HepG2 (cell line): ENCODE measurements at regions not wholly inside any gene's neighbourhood (a gene's known extent, or its start where the extent isn't known, plus 50 kb on each side); places are given as distances from the start of the nearest gene placed in this dataset.

Experiments used
- ATAC-seq: fragments of 200-7000 bp; cut with Tn5 transposase; 3 replicates; pipeline ENCODE4 v1.9.1; 2020; ENCODE audit warnings: mild to moderate bottlenecking, moderate library complexity
- BruUV-seq: library from RNA; stranded (reverse); fragments of 400-500 nt; replicated peaks from 2 replicates; lab custom pipeline; 2021; lab: Mats Ljungman, UMichigan
- CTCF ChIA-PET: fragments of 300-600 bp; formaldehyde crosslinking; extraction: SDS; loops from one replicate; lab custom pipeline; 2021; ENCODE audit warnings: low total read pairs, inconsistent platforms, low intra/inter-chr PET ratio; lab: Yijun Ruan, JAX
- POLR2A ChIA-PET: fragments of 350-600 bp; sonication (Branson Sonifier 250); formaldehyde crosslinking; loops from one replicate; lab custom pipeline; 2020; ENCODE audit warnings: antibody characterized with exemption, inconsistent platforms; lab: Yijun Ruan, JAX
- DNase-seq: peaks from one replicate; pipeline ENCODE4 v3.0.0-alpha.2; 2015; ENCODE audit warnings: low spot score
- FAIRE-seq: peaks from 3 replicates; lab custom pipeline; 2011; peaks lifted over from hg19 to GRCh38; lab: Jason Lieb, UNC
- H2AFZ ChIP-seq: one replicate; pipeline ENCODE4 v1.6.1; 2011; ENCODE audit warnings: low read length, inconsistent platforms
- H3K27ac ChIP-seq: fragments of 300-600 bp; 3 replicates; pipeline ENCODE4 v1.8.0; 2011; ENCODE audit warnings: mixed run types, mild to moderate bottlenecking, mixed read lengths, low read length, inconsistent platforms; ENCODE audit not compliant: insufficient read depth; ENCODE audit errors: extremely low read length
- H3K27me3 ChIP-seq, 2 experiments: fragments of 200-600 bp in 1 of 2; 2 replicates in 1 of 2; 3 replicates in 1 of 2; pipeline versions ENCODE4 v1.6.0 to v1.8.0; 2011; ENCODE audit warnings: low read length in 2 of 2, mild to moderate bottlenecking in 2 of 2, moderate library complexity in 2 of 2, inconsistent platforms in 1 of 2; ENCODE audit not compliant: insufficient read depth in 2 of 2, control insufficient read depth in 1 of 2
- H3K36me3 ChIP-seq, 2 experiments: fragments of 200-600 bp in 1 of 2; replicated peaks in 1 of 2; 2 replicates in 1 of 2; 3 replicates in 1 of 2; pipeline versions ENCODE4 v1.5.1 to v1.8.0; 2011; ENCODE audit warnings: low read length in 2 of 2, inconsistent platforms in 1 of 2; ENCODE audit not compliant: insufficient read depth in 2 of 2, control insufficient read depth in 1 of 2
- H3K4me1 ChIP-seq: 2 replicates; pipeline ENCODE4 v1.5.1; 2012; ENCODE audit warnings: low read length, inconsistent platforms; ENCODE audit not compliant: insufficient read depth
- H3K4me2 ChIP-seq: 2 replicates; pipeline ENCODE4 v1.6.0; 2011; ENCODE audit warnings: low read depth, low read length, inconsistent platforms
- H3K4me3 ChIP-seq, 3 experiments: fragments of 200-600 bp in 1 of 3; sonication (generic), shearing (Covaris generic) in 1 of 3; replicated peaks in 1 of 3; 2 replicates each; pipeline ENCODE4 v1.5.1; 2011 to 2016; ENCODE audit warnings: low read length in 3 of 3, inconsistent platforms in 2 of 3, low read depth in 2 of 3, mild to moderate bottlenecking in 2 of 3, control low read depth in 1 of 3, mixed read lengths in 1 of 3; ENCODE audit not compliant: insufficient read depth in 1 of 3
- H3K79me2 ChIP-seq: one replicate; pipeline ENCODE4 v1.6.1; 2011; ENCODE audit warnings: low read length, inconsistent platforms; ENCODE audit not compliant: insufficient read depth
- H3K9ac ChIP-seq: 2 replicates; pipeline ENCODE4 v1.6.0; 2011; ENCODE audit warnings: mild to moderate bottlenecking, low read depth, low read length, inconsistent platforms; ENCODE audit not compliant: insufficient read depth
- H3K9me3 ChIP-seq: 2 replicates; pipeline ENCODE4 v1.5.1; 2012; ENCODE audit warnings: mild to moderate bottlenecking, low read length
- H4K20me1 ChIP-seq: 2 replicates; pipeline ENCODE4 v1.6.0; 2011; ENCODE audit warnings: inconsistent platforms, mild to moderate bottlenecking, low read length, moderate library complexity; ENCODE audit not compliant: insufficient read depth
- CHD2 ChIP-seq: IDR thresholded peaks from 2 replicates; pipeline ENCODE4 v1.6.1; 2011; ENCODE audit warnings: low read depth, low read length, improper control_type of control experiment
- DNMT3B ChIP-seq: conservative IDR thresholded peaks from 2 replicates; pipeline ENCODE4 v1.6.1; 2016; ENCODE audit warnings: missing biosample characterization, control low read depth
- DPF2 ChIP-seq: sonication (generic); formaldehyde crosslinking; IDR thresholded peaks from 2 replicates; pipeline ENCODE4 v1.4.0; 2020; ENCODE audit warnings: mild to moderate bottlenecking, low read depth, missing genetic modification reagents, borderline replicate concordance
- EP300 ChIP-seq, 3 experiments: sonication (generic) in 1 of 3; formaldehyde crosslinking in 1 of 3; IDR thresholded peaks; 2 replicates each; pipeline versions ENCODE4 v1.5.1 to v1.6.1; 2011 to 2020; ENCODE audit warnings: low read depth in 2 of 3, low read length in 2 of 3, borderline replicate concordance in 1 of 3, improper control_type of control experiment in 1 of 3, mild to moderate bottlenecking in 1 of 3, missing genetic modification reagents in 1 of 3, moderate library complexity in 1 of 3
- FOXA1 ChIP-seq, 2 experiments: fragments of 450-650 bp in 1 of 2; sonication (generic) in 1 of 2; formaldehyde crosslinking in 1 of 2; IDR thresholded peaks; 2 replicates each; pipeline versions ENCODE4 v1.4.0 to v1.6.1; 2016 to 2020; ENCODE audit warnings: missing genetic modification reagents in 1 of 2
- JUNB ChIP-seq: sonication (generic); formaldehyde crosslinking; IDR thresholded peaks from 2 replicates; pipeline ENCODE4 v1.8.0; 2022; ENCODE audit warnings: missing genetic modification reagents, mild to moderate bottlenecking, borderline replicate concordance
- KMT2A ChIP-seq: sonication (generic); formaldehyde crosslinking; IDR thresholded peaks from 2 replicates; pipeline ENCODE4 v1.4.0; 2020; ENCODE audit warnings: missing genetic modification reagents
- MYC ChIP-seq: sonication (generic); formaldehyde crosslinking; IDR thresholded peaks from 2 replicates; pipeline ENCODE4 v1.9.0; 2021; ENCODE audit warnings: missing genetic modification reagents, borderline replicate concordance
- NAIF1 ChIP-seq: sonication (generic); formaldehyde crosslinking; IDR thresholded peaks from 2 replicates; pipeline ENCODE4 v1.5.0; 2020; ENCODE audit warnings: mild to moderate bottlenecking, missing genetic modification reagents, borderline replicate concordance
- NR2C2 ChIP-seq: sonication (generic); formaldehyde crosslinking; IDR thresholded peaks from 2 replicates; pipeline ENCODE4 v1.4.0; 2020; ENCODE audit warnings: missing genetic modification reagents, mild to moderate bottlenecking, moderate library complexity, borderline replicate concordance
- POGZ ChIP-seq: sonication (generic); formaldehyde crosslinking; IDR thresholded peaks from 2 replicates; pipeline ENCODE4 v1.4.0; 2020; ENCODE audit warnings: mild to moderate bottlenecking, missing genetic modification reagents
- SMAD9 ChIP-seq: sonication (generic); formaldehyde crosslinking; IDR thresholded peaks from 2 replicates; pipeline ENCODE4 v1.5.1; 2020; ENCODE audit warnings: mild to moderate bottlenecking, missing genetic modification reagents
- THAP11 ChIP-seq: IDR thresholded peaks from 2 replicates; pipeline ENCODE4 v1.6.1; 2016; ENCODE audit warnings: missing biosample characterization, missing genetic modification reagents
- ZNF17 ChIP-seq: sonication (generic); formaldehyde crosslinking; IDR thresholded peaks from 2 replicates; pipeline ENCODE4 v1.5.0; 2020; ENCODE audit warnings: mild to moderate bottlenecking, missing genetic modification reagents
- ZNF274 ChIP-seq: sonication (generic); formaldehyde crosslinking; IDR thresholded peaks from 2 replicates; pipeline ENCODE4 v1.5.1; 2020; ENCODE audit warnings: mild to moderate bottlenecking, missing genetic modification reagents
- ZNF460 ChIP-seq: sonication (generic); formaldehyde crosslinking; IDR thresholded peaks from 2 replicates; pipeline ENCODE4 v1.5.1; 2020; ENCODE audit warnings: missing genetic modification reagents, mild to moderate bottlenecking, borderline replicate concordance
- ZNF549 ChIP-seq: sonication (generic); formaldehyde crosslinking; IDR thresholded peaks from 2 replicates; pipeline ENCODE4 v1.5.0; 2020; ENCODE audit warnings: missing genetic modification reagents
- WGBS: methylation state at CpG from one replicate; pipeline ENCODE4 v1.1.6; 2017; ENCODE audit warnings: low lambda C conversion rate; 5-methylcytosine and 5-hydroxymethylcytosine counted together
- in situ Hi-C: cut with HindIII; loops from 2 replicates; pipeline ENCODE4 v1.10.0; 2017; ENCODE audit warnings: low pct_unique_long_range_greater_than_20kb; ENCODE audit not compliant: extremely low pct_ligation_motif_present
- intact Hi-C: fragments of 100-400 bp; cut with micrococcal nuclease; formaldehyde crosslinking; loops from one replicate; pipeline ENCODE4 v1.10.0; 2022; ENCODE audit not compliant: unreplicated experiment
- TF ChIP-seq, protein P1 (sequence below): IDR thresholded peaks from 2 replicates; pipeline ENCODE4 v1.6.1; 2016; ENCODE audit warnings: missing compliant biosample characterization, missing genetic modification reagents, borderline replicate concordance
- TF ChIP-seq, protein P2 (sequence below): sonication (generic); formaldehyde crosslinking; conservative IDR thresholded peaks from 2 replicates; pipeline ENCODE4 v1.4.0; 2020; ENCODE audit warnings: missing genetic modification reagents

DNA sequence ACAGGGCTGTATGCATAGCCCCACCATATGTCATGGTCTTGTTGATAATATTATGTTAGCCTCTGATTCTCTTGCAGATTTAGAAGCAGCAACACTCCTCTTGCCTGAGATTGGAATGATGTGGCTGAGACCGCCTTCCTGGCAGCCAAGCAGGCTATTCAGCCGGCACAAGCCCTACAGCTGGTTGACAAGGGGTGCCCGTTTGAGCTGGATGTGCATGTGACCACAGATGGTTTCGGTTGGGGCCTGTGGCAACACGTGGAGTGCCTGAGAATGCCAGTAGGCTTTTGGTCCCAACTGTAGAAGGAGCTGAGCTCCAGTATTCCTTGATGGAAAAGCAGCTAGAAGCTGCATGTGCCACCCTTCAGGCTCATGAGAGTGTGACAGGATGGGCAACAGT lies 303.6 kb upstream of the POU3F2 start:
- H3K9ac ChIP-seq: no peak overlapping the region
- no peak overlapping the region for H3K4me3 ChIP-seq
- in situ Hi-C loops: no loop called here
- no peaks in the 10 kb centered on the region for H3K9me3 ChIP-seq
- intact Hi-C loops: no loop called here
- H3K79me2 ChIP-seq: no peaks in the 10 kb centered on the region
- no peaks in the 10 kb centered on the region for H3K36me3 ChIP-seq
- WGBS: no CpG with 5 or more reads among the region's 5 CpGs
- no peaks in the 10 kb centered on the region for H3K4me1 ChIP-seq
- CTCF ChIA-PET: no interaction called here
- no peak overlapping the region for H2AFZ ChIP-seq
- DNase-seq (no peak), ATAC-seq (no peak), FAIRE-seq (no peak)
- no peak for TF ChIP-seq ZNF460 (CRISPR knock-in tag)
- TF ChIP-seq, protein P1, sequence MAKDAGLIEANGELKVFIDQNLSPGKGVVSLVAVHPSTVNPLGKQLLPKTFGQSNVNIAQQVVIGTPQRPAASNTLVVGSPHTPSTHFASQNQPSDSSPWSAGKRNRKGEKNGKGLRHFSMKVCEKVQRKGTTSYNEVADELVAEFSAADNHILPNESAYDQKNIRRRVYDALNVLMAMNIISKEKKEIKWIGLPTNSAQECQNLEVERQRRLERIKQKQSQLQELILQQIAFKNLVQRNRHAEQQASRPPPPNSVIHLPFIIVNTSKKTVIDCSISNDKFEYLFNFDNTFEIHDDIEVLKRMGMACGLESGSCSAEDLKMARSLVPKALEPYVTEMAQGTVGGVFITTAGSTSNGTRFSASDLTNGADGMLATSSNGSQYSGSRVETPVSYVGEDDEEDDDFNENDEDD (CRISPR knock-in tag): no peak
- H3K27me3 ChIP-seq: no peaks in the 10 kb centered on the region
- no peak overlapping the region for H3K4me2 ChIP-seq
- H4K20me1 ChIP-seq: no peaks in the 10 kb centered on the region
- POLR2A ChIA-PET: no interaction called here
- no peak overlapping the region for H3K27ac ChIP-seq
- BruUV-seq: no TSS peak

DNA sequence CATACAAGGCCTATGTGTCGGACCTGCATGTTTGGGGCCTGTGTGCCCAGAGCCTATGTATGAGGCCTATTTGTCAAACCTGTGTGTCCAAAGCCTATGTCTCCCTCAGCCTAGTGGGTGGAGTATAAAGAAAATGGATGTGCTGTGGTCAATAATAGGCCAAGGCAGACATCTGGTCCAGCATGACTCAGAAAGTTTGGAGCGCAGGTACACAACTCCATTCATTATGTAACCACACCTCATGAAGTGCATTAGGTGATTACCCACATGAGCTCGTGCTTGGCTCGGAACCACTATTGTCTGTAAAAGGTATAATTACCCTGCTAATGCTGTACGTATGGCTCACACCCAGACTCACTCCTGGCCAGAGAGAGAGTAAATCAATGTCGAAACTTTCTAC lies 302.4 kb upstream of the POU3F2 start:
- no peaks in the 10 kb centered on the region for H3K79me2 ChIP-seq
- H3K9ac ChIP-seq: no peak overlapping the region
- POLR2A ChIA-PET: no interaction called here
- in situ Hi-C loops: no loop called here
- no peaks in the 10 kb centered on the region for H4K20me1 ChIP-seq
- no TSS peak for BruUV-seq
- no peaks in the 10 kb centered on the region for H3K9me3 ChIP-seq
- no peaks in the 10 kb centered on the region; a peak in 1 of 5 replicates for H3K27me3 ChIP-seq
- FAIRE-seq (no peak), DNase-seq (no peak), ATAC-seq (no peak)
- H3K27ac ChIP-seq: no peak overlapping the region
- no peak overlapping the region for H3K4me3 ChIP-seq
- intact Hi-C loops: no loop called here
- CTCF ChIA-PET: no interaction called here
- no peak overlapping the region for H2AFZ ChIP-seq
- H3K4me1 ChIP-seq: no peaks in the 10 kb centered on the region
- WGBS: 39% methylated on average over 6 of the region's 6 CpGs
- H3K36me3 ChIP-seq: no peaks in the 10 kb centered on the region
- no peak overlapping the region for H3K4me2 ChIP-seq
- TF ChIP-seq ZNF274 (CRISPR knock-in tag) (no peak), POGZ (CRISPR knock-in tag) (no peak), KMT2A (no peak), DPF2 (no peak), DNMT3B (no peak), JUNB (CRISPR knock-in tag) (no peak), ZNF549 (no peak), THAP11 (no peak), CHD2 (no peak), NAIF1 (no peak), FOXA1 (IDR thresholded peaks at IDR 0.05) (no peak), FOXA1 (CRISPR knock-in tag; IDR thresholded peaks at IDR 0.05) (no peak), NR2C2 (CRISPR knock-in tag) (no peak), SMAD9 (CRISPR knock-in tag) (no peak), ZNF17 (CRISPR knock-in tag) (no peak), MYC (CRISPR knock-in tag) (no peak), EP300 (IDR thresholded peaks at IDR 0.05; ENCODE audit: low read depth in 2 of 2, low read length in 2 of 2) (no peak), EP300 (CRISPR knock-in tag; IDR thresholded peaks at IDR 0.05; ENCODE audit: borderline replicate concordance) (no peak)
- TF ChIP-seq, protein P2, sequence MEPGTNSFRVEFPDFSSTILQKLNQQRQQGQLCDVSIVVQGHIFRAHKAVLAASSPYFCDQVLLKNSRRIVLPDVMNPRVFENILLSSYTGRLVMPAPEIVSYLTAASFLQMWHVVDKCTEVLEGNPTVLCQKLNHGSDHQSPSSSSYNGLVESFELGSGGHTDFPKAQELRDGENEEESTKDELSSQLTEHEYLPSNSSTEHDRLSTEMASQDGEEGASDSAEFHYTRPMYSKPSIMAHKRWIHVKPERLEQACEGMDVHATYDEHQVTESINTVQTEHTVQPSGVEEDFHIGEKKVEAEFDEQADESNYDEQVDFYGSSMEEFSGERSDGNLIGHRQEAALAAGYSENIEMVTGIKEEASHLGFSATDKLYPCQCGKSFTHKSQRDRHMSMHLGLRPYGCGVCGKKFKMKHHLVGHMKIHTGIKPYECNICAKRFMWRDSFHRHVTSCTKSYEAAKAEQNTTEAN: no peak
